Medulla oblongata (tissue), 1 donor: ENCODE measurements at regions not wholly inside any gene's neighbourhood (a gene's known extent, or its start where the extent isn't known, plus 50 kb on each side); places are given as distances from the start of the nearest gene placed in this dataset.

Source experiments
- DNase-seq: peaks from one replicate; pipeline ENCODE4 v3.0.0-alpha.2; 2015; ENCODE audit errors: extremely low spot score

DNA sequence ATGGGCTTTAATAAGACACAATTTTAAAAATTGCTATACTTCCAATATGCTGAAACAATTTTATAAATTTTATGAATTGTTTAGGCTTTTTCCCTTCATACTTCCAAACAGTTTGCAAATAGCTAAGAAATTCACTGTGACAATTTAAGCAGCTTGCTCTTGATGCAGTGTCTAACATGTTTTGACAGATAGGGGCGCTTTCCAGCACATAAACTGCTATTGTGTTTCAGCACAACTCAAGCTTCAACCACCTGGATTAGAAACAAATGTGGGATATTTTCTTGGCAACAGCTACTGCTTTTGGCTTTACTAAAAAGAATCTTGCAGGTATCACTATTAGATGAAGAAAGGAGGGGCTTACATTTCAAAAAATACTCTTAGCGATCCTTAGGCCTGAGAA lies 565.8 kb upstream of the DPPA4 start:
- no peak for DNase-seq

DNA sequence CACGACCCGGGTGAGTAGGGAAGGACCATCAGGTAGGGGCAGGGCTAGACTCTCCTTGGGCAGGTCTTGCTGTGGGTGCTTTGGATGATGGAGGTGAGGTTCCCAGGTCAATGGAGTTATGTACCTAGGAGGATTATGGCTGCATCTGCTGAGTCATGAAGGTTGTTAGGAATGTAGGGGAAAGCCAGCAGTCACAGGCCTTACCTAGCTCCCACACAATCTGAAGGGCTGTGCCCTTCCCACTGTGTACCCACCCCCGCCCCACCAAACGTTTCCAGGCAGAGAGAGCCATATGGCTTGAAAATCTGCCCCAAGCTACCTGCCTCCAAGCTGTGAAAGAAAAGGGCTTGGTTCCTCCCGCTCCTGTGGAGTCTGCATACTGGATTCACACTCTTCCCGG lies 573.4 kb upstream of the DPPA4 start:
- no peak for DNase-seq

DNA sequence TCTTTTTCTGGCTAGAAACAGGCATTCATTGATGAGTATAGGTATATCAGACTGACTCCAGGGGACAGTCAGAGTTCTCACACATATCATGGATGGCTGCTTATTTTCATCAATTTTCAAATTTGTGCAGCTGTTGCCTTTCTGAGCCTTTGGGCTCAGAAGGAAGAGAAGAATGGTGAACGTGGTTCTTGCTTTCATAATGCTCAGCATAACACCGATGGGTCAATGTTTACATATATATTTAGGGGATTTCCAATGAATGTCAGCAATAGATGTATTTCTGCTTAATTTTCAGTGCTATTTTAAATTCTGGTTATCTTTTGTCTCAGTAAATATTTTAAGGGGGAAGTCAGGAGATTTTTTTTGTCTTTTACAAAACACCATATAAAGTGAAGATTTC lies 581.4 kb upstream of the DPPA4 start:
- DNase-seq = no peak

DNA sequence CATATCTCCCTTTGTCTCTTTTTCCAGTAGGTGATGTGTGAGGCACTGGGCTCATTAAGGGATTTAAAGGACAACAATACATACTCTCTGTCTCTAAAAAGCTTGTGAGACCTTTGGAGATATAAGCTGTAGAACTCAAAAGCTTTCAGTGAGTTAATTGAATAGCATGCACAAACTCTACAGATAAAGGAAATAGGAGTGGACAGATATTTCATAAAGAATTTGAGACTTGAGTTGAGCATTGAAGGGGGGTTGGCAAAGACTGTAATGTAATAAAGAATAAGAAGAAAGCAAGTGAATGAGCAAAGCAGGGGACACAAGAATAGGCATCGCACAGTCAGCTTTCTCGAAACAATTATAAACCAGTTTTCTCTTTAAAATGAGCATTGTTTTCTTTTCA lies 583.4 kb upstream of the DPPA4 start:
- no peak for DNase-seq

DNA sequence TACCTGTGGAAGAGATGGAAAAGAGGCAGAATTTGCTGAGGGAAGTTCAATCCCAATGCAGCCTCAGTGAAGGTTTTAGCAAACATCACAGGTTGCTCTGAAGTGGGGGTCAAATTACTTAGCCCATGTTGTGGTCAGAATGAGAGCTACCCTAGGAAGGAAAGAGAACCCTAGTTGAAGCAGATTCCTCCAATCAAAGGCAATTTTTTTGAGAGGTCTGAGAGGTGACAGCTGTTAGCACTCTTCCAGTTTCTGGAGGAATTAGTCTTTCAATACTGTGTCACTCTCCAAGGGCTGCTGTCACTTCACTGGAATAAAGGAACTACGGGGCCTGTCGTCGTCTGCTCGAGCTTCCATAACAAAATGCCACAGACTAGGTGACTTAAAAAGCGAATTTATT lies 584.2 kb upstream of the DPPA4 start:
- no peak for DNase-seq

DNA sequence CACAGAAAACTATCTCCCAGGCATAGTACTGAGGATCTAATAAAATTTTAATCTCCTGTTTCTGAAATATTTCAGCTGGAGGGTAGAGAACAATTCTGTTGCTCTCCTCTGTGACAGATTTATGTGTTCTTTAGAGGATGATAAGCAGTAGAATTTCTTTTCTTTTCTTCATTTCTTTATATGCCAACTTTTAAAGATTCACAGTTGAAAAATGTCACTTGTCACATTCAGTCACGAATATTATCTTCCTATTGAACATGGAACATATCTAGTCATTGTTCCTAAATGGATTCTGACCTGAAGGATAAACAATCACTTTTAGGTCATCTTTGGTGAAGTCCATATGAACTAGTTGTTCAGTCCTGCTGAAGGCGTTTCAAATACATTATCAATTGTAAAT lies 585.5 kb upstream of the DPPA4 start:
- no peak for DNase-seq

DNA sequence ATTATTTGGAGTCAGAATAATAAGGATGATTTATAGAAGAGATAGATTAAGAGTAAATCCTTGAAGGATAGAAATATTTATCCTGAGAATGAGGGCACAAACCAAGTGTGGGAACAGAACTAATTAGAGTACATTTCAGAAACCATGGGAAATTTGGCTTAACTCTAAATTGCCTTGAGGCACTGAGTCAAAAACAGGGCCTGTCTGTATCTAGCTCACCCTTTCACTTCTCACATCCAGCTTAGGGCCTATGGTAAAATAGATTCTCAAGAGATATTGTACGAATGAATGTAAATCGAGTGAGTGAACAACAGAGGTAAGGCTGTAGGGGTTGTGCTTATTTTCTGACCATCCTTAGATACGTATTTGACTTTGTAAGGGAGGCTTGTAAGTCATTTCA lies 586.1 kb upstream of the DPPA4 start:
- DNase-seq = no peak

DNA sequence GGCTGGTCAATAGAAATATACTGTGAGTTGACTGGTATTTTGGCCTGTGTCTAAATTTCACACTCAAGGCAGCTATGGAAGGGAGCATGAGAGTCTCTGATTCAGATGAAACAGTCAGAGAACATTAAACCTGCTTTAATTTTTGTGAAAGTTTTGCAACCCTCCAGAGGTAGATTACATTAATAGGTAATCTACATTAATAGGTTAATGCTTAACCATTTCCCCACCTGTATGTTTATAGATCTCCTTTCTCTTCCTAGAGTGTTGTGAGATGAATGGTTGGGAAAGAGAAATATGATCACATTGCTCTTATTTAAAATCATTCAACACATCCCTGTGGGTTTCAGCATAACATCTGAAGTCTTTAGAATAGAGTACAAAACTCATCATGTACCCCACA lies 586.9 kb upstream of the DPPA4 start:
- DNase-seq = no peak

DNA sequence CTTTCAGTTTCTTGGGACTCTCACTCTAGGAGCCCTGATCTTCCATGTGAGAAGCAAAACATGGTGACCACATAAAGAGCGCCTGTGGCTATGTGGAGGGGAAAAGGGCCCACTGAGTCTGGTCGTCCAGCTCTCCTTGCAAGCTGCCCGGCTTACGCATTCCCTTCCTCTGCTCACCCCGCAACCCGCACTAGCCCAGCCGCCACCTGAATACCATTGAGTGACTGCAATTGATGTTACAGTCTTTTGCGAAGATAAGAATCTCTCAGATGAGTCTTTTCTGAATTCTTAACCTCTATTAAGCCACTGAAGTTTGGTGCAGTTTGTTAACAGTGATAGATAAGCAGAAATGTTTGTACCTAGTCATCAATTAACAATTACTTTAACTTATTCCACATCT lies 589.0 kb upstream of the DPPA4 start:
- DNase-seq = no peak

DNA sequence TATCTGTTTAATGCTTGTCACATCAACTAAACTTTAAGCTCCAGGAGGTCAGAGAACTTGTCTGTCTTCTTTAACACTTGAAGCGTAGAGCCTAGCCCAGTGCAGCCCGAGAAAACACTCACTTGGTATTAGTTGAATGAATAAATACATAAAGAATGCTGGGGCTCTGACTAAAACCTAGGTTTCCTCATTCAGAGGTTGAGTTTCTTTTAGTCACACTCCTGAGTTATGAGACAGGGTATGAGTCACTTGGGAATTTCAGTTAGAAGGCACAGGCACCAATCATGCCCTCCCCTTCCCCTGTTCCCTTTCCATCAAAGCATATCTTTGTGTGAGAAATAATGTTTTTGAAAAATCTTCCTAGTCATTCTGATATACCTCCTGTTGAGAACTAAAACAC lies 589.8 kb upstream of the DPPA4 start:
- DNase-seq = no peak

DNA sequence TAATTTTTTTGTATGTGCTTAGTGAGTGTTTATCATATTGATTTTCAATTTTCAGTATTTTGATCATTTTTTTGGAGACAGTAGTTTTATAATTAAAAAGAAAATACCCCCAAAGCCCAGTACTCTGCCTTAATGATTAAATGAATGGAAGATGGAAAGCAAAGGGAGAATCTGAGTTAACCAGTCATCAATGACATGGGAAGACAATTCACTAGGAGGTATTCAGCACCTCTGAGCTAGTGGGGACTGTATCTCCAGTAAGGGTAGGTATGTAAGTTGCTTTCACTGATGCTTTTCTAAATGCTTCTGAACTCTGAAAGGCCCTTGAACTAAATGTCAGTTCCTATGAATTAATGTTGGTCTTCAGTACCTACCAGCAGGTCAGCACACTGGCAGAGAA lies 590.4 kb upstream of the DPPA4 start:
- DNase-seq = no peak

DNA sequence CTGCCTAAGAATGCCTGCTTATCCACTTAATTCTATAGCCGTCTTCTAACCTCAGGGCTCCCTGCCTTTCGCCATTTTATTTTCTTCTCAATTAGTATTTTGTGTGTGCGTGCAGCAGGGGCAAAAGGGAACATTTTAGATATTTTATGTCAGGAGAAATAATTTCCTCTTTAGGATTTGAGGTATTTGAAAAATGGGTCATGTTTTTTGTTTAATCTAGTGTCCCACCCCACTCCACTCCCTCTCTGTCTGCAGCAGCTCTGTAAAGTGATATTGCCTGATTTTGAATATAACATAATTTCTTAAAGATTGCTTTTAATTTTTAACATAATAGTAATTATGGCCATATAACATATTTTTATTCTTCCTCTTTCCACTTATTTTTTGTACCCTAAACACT lies 593.2 kb upstream of the DPPA4 start:
- DNase-seq = no peak

DNA sequence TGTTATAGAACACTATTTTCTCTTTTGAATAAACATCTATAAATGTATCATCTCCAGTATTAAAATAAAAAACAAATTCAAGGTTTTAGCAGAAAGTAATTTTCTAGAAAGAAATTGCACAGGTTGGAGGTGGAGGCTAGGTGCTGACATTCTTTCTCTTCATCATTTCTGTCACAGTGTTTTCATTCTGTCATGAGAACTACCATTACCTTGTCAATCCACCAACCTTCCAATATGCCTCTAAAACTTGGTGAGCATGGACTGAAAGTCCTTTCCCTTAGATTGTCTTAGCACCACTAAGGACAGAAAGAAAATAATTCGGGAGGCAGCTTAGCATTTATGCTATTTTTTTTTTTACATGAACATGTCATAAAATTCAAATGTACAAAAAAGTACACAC lies 596.2 kb upstream of the DPPA4 start:
- no peak for DNase-seq

DNA sequence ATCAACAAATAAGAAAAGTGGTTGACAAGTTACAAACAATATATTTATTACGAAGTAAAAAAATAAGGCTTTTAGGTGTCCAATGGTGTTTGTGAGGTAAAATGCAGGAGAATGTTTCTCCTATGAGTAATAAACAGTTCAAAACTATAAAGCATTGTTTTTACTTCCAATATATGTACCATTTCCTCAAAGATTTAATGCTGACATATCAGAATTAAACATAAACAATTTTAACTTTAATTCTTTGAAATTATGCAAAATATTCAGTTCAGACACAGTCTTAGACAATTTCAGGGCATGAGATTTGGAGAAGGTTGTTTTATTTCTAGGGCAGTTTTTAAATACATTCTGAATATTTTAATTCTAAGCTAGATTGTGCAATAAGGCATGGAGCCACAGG lies 602.5 kb upstream of the DPPA4 start:
- no peak for DNase-seq

DNA sequence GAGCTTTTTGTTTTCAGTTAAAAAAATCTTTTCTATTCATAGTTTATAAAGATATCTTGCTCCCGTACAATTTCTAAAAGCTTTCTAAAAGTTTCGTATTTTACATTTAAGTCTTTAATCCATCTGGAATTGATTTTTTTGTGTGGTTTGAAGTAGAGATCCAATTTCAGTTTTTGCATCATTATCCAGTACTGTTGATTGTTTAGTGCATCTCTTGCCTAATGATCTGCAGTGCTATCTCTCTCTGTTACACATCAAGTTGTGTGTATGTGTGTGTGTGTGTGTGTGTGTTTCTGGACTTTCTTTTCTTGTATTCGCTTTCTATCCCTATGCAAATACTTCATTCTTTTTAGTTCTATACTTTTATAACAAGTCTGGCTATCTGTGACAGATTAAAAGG lies 605.8 kb upstream of the DPPA4 start:
- no peak for DNase-seq

DNA sequence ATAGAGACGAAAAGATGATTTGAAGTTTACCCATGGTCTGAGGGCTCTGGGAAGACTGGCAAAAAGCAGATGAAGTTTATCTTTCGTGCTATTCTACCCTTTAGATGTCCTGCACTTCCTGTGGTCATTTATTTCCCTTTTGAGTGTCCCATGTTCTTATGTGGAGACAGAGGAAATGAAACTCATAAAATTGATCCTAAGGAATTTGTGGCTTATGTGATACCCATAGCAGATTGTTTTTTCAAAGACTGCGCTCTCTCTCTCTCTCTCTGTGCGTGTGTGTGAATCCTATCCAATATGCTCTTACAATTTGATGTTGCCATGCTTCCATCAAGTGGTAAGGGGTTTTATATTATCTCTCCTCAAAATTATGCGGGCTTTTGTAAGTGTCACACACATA lies 607.5 kb upstream of the DPPA4 start:
- DNase-seq = no peak

DNA sequence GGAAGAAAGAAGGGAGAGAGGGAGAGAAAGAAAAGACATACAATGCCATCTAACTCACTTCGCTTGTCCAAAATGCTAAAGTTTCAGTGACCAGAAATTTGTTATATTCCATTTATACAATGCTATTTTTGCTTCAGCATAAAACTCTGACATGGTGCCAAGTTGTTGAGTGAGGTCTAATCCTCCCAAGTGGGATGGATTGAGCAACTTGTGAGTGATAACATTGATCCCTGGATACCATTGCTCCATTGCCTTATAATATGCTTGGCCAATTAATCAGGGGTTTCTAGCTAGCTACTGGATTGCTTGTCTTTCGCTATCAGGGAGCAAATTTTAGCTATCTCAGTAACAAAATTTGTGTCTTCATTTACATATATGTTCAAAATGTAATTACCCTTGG lies 615.6 kb upstream of the DPPA4 start:
- no peak for DNase-seq

DNA sequence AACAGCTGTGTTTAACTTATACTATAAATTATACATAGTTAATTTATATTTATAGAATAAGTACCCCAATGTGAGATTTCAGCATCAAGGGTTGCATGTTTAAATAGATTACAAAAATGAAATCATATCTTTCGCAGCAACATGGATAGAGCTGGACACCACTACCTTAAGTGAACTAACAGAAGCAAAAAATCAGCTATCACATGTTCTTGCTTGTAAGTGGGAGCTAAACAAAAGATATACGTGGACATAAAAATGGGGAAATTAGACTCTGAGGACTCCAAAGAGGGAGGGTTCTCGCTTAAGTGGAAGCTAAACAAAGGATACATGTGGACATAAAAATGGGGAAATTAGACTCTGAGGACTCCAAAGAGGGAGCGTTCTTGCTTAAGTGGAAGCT lies 626.5 kb upstream of the DPPA4 start:
- no peak for DNase-seq

DNA sequence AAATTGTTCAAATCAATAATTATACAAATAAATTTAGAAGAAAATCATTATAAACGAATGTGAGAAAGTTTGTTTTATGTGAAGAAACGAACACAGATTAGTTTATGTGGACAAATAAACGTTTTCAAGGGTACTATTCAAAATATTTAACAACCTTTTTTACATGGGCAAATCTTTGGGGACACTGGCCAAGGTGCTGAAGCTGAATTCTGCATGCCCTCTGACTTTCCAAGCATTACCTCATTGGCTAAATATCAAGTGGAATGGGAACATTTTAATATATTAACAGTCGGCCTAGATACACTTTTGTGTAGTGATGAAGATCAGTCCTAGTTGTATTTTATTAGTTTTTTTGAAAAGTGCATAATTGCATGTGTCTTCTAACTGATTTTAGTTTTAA lies 636.4 kb upstream of the DPPA4 start:
- DNase-seq = no peak

DNA sequence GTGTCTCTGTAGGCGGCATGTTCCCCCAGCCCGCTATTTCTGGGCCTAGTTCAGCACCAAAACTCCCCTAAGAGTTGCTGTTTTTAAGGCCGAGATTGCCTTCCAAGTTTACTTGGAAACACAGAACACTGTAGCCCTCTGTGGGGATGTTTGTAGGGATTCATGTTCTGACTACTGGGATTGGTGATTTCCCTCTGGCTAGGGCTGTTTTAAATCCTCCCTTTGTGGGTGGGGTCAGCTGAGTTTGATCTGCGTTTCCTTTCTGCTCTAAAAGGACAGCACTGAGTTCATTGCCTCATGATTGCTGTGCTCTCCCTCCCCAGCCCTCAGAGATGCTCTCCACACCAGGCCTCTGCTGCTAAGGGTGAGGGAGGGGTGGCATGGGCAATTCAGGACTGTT lies 640.6 kb upstream of the DPPA4 start:
- no peak for DNase-seq

DNA sequence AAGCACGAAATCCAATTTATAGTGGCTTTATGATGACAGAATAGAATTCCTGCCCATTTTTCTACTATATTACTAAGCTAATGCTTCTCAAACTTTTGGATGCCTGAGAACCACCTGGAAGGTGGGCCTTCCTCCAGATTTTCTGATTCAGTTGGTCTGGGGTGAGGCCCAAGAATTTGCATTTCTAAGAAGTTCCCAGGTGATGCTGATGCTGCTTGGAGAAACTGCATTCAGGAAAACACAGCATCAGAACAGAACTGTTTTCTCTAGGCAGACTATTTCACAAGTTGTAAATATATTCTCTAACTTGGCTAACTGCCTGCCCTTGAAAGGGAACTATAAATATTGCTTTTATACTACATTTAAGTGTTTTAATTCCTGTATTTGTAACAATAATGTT lies 644.9 kb upstream of the DPPA4 start:
- no peak for DNase-seq

DNA sequence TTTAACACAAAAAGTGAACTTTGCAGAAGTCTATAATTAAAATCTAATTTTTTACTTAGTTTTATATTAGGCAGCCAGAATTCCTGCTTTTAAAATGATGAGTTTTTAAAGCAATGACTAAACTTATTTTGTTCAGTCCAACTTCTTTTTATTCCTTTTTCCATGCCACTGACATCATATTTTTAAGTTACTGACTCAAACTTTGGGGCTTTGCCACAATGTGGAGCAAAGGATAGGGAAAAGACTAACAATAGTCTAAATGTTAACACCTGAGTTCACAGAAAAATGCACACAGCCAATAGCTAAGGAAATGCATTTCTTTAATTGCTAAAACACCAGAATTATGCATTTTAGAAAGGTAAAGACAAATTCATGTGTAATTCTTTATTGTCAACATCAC lies 647.6 kb upstream of the DPPA4 start:
- no peak for DNase-seq

DNA sequence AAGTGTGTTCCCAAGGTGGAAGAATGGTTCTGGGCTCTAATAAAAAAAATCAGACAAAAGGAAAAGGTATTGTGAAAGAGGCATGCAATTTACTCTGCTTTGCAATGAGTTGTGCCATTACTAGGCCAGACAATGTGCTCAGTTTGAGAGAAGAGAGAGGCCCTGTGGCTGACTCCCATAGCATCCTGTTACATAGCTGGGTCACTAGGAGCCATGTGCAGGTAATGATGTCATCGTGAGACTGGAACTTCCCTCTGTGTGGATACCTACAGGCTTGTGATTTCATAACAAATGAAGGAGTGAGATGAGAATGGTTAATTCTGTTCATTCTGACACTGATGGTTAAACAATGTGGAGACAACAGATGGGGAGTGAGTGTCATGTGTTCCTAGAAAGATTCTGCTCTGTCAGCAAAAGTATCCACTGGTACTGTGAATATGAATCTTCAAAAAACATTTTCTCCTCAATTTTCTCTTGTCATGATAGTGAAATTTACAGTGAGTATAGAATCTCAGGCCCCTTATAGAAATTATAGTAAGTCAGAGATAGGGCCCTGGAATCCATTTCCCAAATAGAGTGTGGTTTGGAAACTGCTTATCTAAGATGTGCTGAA lies 648.7 kb upstream of the DPPA4 start:
- DNase-seq = no peak

DNA sequence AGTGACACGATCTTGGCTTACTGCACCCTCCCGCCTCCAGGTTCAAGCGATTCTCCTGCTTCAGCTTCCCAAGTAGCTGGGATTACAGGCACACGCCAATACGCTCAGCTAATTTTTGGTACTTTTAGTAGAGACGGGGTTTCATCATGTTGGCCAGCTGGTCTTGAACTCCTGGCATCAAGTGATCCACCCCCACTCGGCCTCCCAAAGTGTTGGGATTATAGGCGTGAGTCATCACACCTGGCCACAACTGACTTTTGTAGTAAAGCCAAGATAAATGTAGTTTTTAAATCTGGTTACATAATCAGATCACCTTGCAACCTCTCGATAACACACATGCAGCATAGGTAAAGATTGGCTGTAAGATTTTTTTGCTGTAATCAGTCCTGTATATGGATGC lies 657.5 kb upstream of the DPPA4 start:
- DNase-seq = no peak

DNA sequence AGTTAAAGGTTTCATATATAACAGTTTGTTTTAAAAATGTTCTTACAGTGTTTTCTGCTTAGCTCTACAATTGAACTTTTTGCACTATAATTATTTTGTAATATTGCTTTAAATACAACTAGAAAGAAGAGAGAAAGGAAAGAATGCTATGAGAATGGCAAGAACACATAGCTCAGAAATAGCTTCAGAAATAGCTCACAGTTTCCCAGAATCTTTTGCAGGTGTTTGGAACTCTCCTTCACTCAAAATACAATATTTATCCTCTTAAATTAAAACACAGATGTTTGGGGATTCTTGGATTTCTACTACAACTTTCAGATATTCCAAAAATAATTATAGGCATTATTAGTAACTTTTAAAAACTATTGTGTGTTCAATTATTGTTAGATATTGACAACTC lies 658.0 kb upstream of the DPPA4 start:
- DNase-seq = no peak
